ENCODE measurements at regions not wholly inside any gene's neighbourhood (a gene's known extent, or its start where the extent isn't known, plus 50 kb on each side); places are given as distances from the start of the nearest gene placed in this dataset.

GRCh38 chr11:38013157-38013556, 1415.1 kb upstream of the RAG2 start:
- intact Hi-C loops (cut with micrococcal nuclease): no loop called here
- H3K4me1 ChIP-seq: no peaks in the 10 kb centered on the region
- H3K27ac ChIP-seq (replicated peaks): no peak overlapping the region
- DNase-seq: no peak
- no peaks in the 10 kb centered on the region for H3K36me3 ChIP-seq
- TF ChIP-seq CTCF (IDR thresholded peaks at IDR 0.05; ENCODE audit: borderline replicate concordance): no peak
- no peaks in the 10 kb centered on the region for H3K9me3 ChIP-seq (replicated peaks)
- no peak overlapping the region for H3K4me3 ChIP-seq
- no peaks in the 10 kb centered on the region for H3K27me3 ChIP-seq (ENCODE audit: low read depth)

- Histone ChIP-seq H3K27ac (replicated peaks) (no peak overlapping the region), H3K36me3 (no peaks in the 10 kb centered on the region), H3K4me3 (no peak overlapping the region), H3K27me3 (ENCODE audit: low read depth) (no peaks in the 10 kb centered on the region), H3K9me3 (replicated peaks) (no peaks in the 10 kb centered on the region), H3K4me1 (no peaks in the 10 kb centered on the region)
- no peak for TF ChIP-seq CTCF (IDR thresholded peaks at IDR 0.05; ENCODE audit: borderline replicate concordance)
- intact Hi-C loops (cut with micrococcal nuclease): no loop called here
- no peak for DNase-seq
Measured at GRCh38 chr11:38011496-38011895, 1413.5 kb upstream of the RAG2 start.

GRCh38 chr11:38009932-38010331, 1411.9 kb upstream of the RAG2 start:
- H3K9me3 ChIP-seq (replicated peaks): no peaks in the 10 kb centered on the region
- no peak overlapping the region for H3K4me3 ChIP-seq
- H3K27me3 ChIP-seq (ENCODE audit: low read depth): no peaks in the 10 kb centered on the region
- intact Hi-C loops (cut with micrococcal nuclease): no loop called here
- no peak for DNase-seq
- no peak overlapping the region for H3K27ac ChIP-seq (replicated peaks)
- TF ChIP-seq CTCF (IDR thresholded peaks at IDR 0.05; ENCODE audit: borderline replicate concordance): no peak
- no peaks in the 10 kb centered on the region for H3K4me1 ChIP-seq
- no peaks in the 10 kb centered on the region for H3K36me3 ChIP-seq

GRCh38 chr11:38006466-38006865, 1408.4 kb upstream of the RAG2 start:
- H3K9me3 ChIP-seq (replicated peaks): peaks cover 4% of the 10 kb centered on the region
- TF ChIP-seq CTCF (IDR thresholded peaks at IDR 0.05; ENCODE audit: borderline replicate concordance): no peak

GRCh38 chr11:38005597-38005996, 1407.6 kb upstream of the RAG2 start:
- Histone ChIP-seq H3K27ac (replicated peaks) (no peak overlapping the region), H3K27me3 (ENCODE audit: low read depth) (no peaks in the 10 kb centered on the region), H3K4me3 (no peak overlapping the region), H3K4me1 (no peaks in the 10 kb centered on the region), H3K9me3 (replicated peaks) (peaks cover 4% of the 10 kb centered on the region), H3K36me3 (no peaks in the 10 kb centered on the region)
- intact Hi-C loops (cut with micrococcal nuclease): no loop called here
- no peak for TF ChIP-seq CTCF (IDR thresholded peaks at IDR 0.05; ENCODE audit: borderline replicate concordance)
- no peak for DNase-seq

More at GRCh38 chr11:38006466-38006865, 1408.4 kb upstream of the RAG2 start:
- H3K36me3 ChIP-seq: no peaks in the 10 kb centered on the region
- DNase-seq: no peak
- no peaks in the 10 kb centered on the region for H3K27me3 ChIP-seq (ENCODE audit: low read depth)
- no peak overlapping the region for H3K4me3 ChIP-seq
- no peak overlapping the region for H3K27ac ChIP-seq (replicated peaks)
- intact Hi-C loops (cut with micrococcal nuclease): no loop called here
- no peaks in the 10 kb centered on the region for H3K4me1 ChIP-seq

GRCh38 chr11:37999171-37999570, 1401.1 kb upstream of the RAG2 start:
- Histone ChIP-seq H3K4me1 (no peaks in the 10 kb centered on the region), H3K4me3 (no peak overlapping the region), H3K27me3 (ENCODE audit: low read depth) (no peaks in the 10 kb centered on the region), H3K9me3 (replicated peaks) (peaks cover under 1% of the 10 kb centered on the region), H3K27ac (replicated peaks) (no peak overlapping the region), H3K36me3 (no peaks in the 10 kb centered on the region)
- TF ChIP-seq CTCF (IDR thresholded peaks at IDR 0.05; ENCODE audit: borderline replicate concordance): no peak
- DNase-seq: no peak
- intact Hi-C loops (cut with micrococcal nuclease): no loop called here

Data from left ventricle myocardium inferior (tissue), 1 donor.